Stimulated activated CD8-positive, alpha-beta memory T cell treated with anti-CD3 and anti-CD28 coated beads, Interleukin-15, amount 100 ng/mL, for 48 hours (primary cell): ENCODE measurements at regions not wholly inside any gene's neighbourhood (a gene's known extent, or its start where the extent isn't known, plus 50 kb on each side); places are given as distances from the start of the nearest gene placed in this dataset.

Experiments used
- DNase-seq, 2 donors: peaks; one replicate each; pipeline ENCODE4 v3.0.0-alpha.2; 2020; ENCODE audit warnings: low read depth in 2 of 2

GRCh38 chr12:108037960-108038359 is 91.1 kb upstream of the WSCD2 start:
- DNase-seq = no peak

GRCh38 chr12:108039794-108040193 is 89.3 kb upstream of the WSCD2 start:
- DNase-seq = no peak

GRCh38 chr12:108040947-108041346 is 88.1 kb upstream of the WSCD2 start:
- DNase-seq = no peak

DNA sequence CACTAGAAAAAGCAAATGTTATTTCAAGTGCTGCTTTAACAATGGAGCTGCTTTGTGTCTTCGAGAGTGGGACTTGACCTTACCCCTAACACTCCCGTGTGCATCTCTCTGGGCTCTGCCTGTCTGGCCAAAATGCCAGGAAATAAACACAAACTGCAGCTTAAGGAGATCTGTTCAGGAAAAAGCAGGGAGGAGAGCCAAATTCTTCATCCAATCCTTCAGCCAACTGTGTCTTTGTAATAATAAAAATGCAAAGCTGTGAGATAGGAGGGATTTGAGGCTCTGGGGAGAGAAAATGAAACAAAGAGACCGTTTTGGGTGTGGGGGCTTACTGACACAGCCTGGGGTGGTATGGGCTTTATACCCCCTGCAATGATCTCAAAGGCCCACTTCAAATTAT is 85.8 kb upstream of the WSCD2 start:
- no peak for DNase-seq

DNA sequence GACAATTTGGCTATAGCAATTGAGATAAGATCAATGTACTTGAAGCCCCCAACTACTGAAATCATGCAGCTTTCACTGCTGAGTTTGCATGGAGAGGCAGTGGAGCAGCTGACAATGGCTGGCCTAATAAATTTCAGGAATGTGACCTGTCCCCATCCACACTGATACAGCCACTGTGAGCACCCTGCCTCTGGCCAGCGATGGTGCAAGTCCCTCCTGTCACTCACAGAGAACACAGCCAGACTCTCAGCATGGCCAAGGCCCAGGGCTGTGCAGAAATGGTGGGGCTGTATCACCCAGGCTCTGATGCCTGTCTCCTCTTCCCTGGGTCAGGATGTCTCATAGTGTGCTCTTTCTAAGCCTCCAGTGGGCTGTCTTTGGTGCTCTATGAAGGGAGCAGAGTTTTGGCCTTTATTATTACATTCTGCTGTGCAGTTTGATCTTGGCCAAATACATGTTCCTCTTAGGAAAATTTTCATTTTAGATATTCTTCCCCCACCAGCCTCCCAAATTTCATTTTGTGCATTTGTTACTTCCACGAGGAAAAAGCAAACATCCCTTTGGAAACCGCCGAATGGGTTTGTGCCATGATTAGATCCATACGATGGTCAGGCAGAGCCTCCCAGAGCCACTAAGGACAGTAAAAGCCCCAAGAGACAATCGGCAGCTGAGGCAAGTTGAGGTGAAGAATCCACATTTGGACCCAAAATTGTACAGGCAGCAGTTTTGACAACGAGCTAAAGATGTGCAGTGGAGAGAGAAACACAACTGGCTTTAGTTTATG is 85.1 kb upstream of the WSCD2 start:
- no peak for DNase-seq

DNA sequence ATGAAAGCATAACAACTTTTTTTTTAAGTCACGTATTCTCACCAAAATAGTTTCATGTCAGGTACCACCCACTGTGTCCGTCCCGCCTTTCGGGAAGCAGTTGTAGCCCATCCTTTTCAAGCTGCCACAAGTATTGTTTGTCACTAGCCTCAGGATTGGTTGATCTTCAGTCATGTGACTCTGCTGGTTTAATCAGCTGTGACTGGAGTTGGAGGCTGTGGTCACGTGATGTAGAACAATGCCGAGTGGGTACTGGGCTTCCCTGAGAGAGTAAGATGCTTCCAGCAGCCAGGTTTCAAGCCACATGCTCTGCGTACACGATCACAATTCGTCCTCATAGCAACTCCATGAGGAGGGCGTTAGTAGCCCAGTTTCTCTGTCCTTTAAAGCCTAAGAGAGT is 83.0 kb upstream of the WSCD2 start:
- DNase-seq = no peak

DNA sequence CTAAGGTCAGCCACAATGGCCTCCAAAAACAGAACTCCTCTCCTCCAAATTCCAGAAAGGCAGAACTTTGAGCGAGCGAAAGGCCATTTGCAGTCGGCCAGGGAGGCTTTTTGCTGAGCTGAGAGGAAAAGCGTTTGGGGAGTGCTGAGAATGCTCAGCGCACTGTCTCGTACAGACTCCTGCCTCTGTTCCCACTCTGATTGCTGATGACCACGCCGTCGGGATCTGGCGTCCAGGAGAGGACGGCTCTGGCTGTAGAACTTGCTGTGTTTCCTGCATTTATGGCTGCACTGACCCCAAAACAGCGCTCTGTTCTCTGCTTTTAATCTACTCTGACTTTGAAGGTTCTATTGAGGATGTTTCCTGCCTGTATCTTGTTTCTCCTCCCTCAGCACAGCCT is 82.4 kb upstream of the WSCD2 start:
- no peak for DNase-seq

- no peak for DNase-seq
Observed at GRCh38 chr12:108047071-108047550, 82.0 kb upstream of the WSCD2 start.

GRCh38 chr12:108048686-108049085 is 80.4 kb upstream of the WSCD2 start:
- DNase-seq = no peak

DNA sequence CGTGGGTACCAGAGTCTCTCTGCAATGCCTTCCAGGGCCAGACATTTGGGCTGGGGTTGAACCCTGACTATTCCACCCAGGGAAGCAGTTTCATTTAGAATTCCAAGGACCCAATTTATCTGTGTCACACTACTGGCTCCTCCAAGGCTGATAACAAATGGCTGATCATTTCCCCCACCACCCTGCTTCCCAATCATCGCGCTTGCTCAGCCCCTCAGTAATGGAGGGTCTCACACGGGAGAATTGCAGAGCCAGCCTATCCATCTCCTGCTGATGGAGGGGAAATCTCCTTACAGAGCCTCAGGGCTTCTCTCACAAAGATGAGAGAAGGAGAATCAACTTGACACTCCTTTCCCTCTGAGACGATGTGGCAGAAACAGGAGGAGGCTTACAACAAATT is 78.4 kb upstream of the WSCD2 start:
- DNase-seq = no peak

- no peak for DNase-seq
Observed at GRCh38 chr12:108052260-108052659, 76.8 kb upstream of the WSCD2 start.

DNA sequence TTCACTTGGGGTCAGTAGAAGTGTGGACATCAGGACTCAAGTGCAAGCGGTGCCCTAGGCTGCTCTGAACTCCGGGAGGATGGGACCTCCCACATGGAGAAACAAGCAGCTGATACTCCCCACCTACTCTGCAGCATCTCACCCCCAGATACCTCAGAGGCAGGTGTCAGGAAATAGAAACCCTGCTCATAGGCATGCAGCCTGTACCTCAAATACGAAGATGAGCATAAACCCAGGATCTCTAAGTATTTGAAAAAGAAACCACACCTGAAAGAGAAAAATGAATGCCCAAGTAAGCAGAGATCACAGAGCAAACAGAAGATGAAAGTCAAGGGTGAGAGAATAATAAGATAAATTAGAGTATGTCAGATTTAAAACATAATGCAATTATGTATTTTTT is 75.6 kb upstream of the WSCD2 start:
- no peak for DNase-seq

GRCh38 chr12:108054496-108054895 is 74.6 kb upstream of the WSCD2 start:
- DNase-seq = no peak

- no peak for DNase-seq
Observed at GRCh38 chr12:108055141-108055540, 73.9 kb upstream of the WSCD2 start.

- no peak for DNase-seq
Observed at GRCh38 chr12:108060067-108060466, 69.0 kb upstream of the WSCD2 start.

GRCh38 chr12:108060903-108061302 is 68.2 kb upstream of the WSCD2 start:
- DNase-seq = no peak

DNA sequence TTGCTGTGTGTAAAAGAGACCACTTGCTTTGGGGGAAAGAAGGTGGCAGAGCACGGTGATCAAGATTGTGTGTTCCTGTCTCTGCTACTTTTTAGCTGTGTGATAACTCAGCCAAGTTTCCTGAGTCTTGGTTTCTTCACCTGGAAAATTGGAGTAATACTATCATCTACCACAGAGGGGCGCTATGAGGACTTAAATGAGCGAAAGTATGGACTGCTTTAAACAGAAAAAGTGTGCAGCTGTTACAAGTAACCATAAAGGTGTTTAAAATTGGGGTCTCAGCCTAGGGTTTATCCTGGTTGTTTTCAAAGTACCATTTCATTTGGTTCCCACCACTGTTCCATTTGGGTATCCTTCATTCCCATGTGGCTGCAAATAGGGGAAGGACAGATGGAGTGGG is 65.9 kb upstream of the WSCD2 start:
- no peak for DNase-seq

- DNase-seq = no peak
Observed at GRCh38 chr12:108065069-108065468, 64.0 kb upstream of the WSCD2 start.

- DNase-seq = no peak
Observed at GRCh38 chr12:108066583-108067577, 62.2 kb upstream of the WSCD2 start.

GRCh38 chr12:108069651-108070165 is 59.4 kb upstream of the WSCD2 start:
- DNase-seq = no peak

GRCh38 chr12:108075561-108075960 is 53.5 kb upstream of the WSCD2 start:
- DNase-seq = no peak

- no peak for DNase-seq
Observed at GRCh38 chr12:108076556-108076955, 52.5 kb upstream of the WSCD2 start.
